A549 (cell line): ENCODE measurements at regions not wholly inside any gene's neighbourhood (a gene's known extent, or its start where the extent isn't known, plus 50 kb on each side); places are given as distances from the start of the nearest gene placed in this dataset.

Experiments used
- BCL3 ChIP-seq: fragments of >200 bp; sonication (Bioruptor Twin); formaldehyde crosslinking; IDR thresholded peaks from 3 replicates; pipeline ENCODE4 v1.6.1; 2016
- CHD4 ChIP-seq: fragments of 200-600 bp; sonication (generic); IDR thresholded peaks from 2 replicates; pipeline ENCODE4 v1.6.1; 2016; ENCODE audit warnings: antibody characterized with exemption, mild to moderate bottlenecking, borderline replicate concordance
- CTCF ChIP-seq: fragments of >200 bp; sonication (Bioruptor Twin); formaldehyde crosslinking; IDR thresholded peaks from 3 replicates; pipeline ENCODE4 v1.5.1; 2016
- E2F6 ChIP-seq: IDR thresholded peaks from 2 replicates; pipeline ENCODE4 v1.6.1; 2012; ENCODE audit warnings: low read depth, borderline replicate concordance
- HOXA7 ChIP-seq: fragments of 250-450 bp; sonication (Bioruptor Pico); IDR thresholded peaks from 2 replicates; pipeline ENCODE4 v1.5.0; 2020; ENCODE audit warnings: mild to moderate bottlenecking, moderate library complexity
- MAFK ChIP-seq: fragments of 450-650 bp; IDR thresholded peaks from 2 replicates; pipeline ENCODE4 v1.6.1; 2014; ENCODE audit not compliant: partially characterized antibody
- MAX ChIP-seq: IDR thresholded peaks from 2 replicates; pipeline ENCODE4 v1.6.1; 2012
- MAZ ChIP-seq: fragments of 150-350 bp; IDR thresholded peaks from 2 replicates; pipeline ENCODE4 v1.6.1; 2014; ENCODE audit warnings: antibody characterized with exemption, low read depth, low read length, borderline replicate concordance
- NR3C1 ChIP-seq: fragments of >200 bp; sonication (Bioruptor Twin); formaldehyde crosslinking; IDR thresholded peaks from 3 replicates; pipeline ENCODE4 v1.6.1; 2017
- POLR2A ChIP-seq: IDR thresholded peaks from 2 replicates; pipeline ENCODE4 v1.6.1; 2012; ENCODE audit warnings: mild to moderate bottlenecking, low read length
- RAD21 ChIP-seq, 2 experiments: fragments of >200 bp in 1 of 2; sonication (Bioruptor Twin) in 1 of 2; formaldehyde crosslinking in 1 of 2; IDR thresholded peaks in 1 of 2; conservative IDR thresholded peaks in 1 of 2; 2 replicates in 1 of 2; 3 replicates in 1 of 2; pipeline ENCODE4 v1.6.1; 2012 to 2018; ENCODE audit warnings: inconsistent platforms in 1 of 2
- RARB ChIP-seq: fragments of 250-450 bp; sonication (Bioruptor Pico); IDR thresholded peaks from 2 replicates; pipeline ENCODE4 v1.8.0; 2021; ENCODE audit warnings: mild to moderate bottlenecking, moderate library complexity
- SREBF2 ChIP-seq: fragments of 450-650 bp; IDR thresholded peaks from 2 replicates; pipeline ENCODE4 v1.6.1; 2014; ENCODE audit warnings: mild to moderate bottlenecking, moderate library complexity
- USF2 ChIP-seq: fragments of 450-650 bp; IDR thresholded peaks from 2 replicates; pipeline ENCODE4 v1.6.1; 2014; ENCODE audit warnings: antibody characterized with exemption

DNA sequence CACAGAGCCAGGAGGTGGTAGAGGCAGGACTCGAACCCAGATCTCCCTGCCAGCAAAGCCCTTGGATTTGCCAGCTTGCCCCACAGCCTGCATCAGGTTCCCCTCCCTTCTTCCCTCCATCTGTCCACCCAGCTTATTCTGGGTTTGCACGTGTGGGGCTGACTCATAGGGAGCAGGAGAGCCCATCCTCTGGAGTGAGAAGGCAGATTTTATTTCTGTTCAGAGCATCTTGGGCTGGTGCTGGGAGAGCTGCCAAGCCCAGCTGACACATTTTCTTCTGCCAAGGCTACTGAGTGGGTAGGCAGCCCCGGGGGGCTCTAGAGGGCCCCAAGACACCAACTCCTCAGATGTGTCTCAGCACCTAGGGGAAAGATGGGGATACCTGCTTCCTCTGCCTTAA, 106.3 kb upstream of the CRHR1 start:
- TF ChIP-seq RARB (CRISPR knock-in tag) = no peak
- TF ChIP-seq CTCF = no peak
- TF ChIP-seq MAFK = no peak
- no peak for TF ChIP-seq POLR2A
- TF ChIP-seq NR3C1 = no peak
- no peak for TF ChIP-seq MAX
- TF ChIP-seq RAD21 (conservative IDR thresholded peaks at IDR 0.05 in 1 of 2, IDR thresholded peaks at IDR 0.05 in 1 of 2) = no peak
- no peak for TF ChIP-seq MAZ
- TF ChIP-seq SREBF2 = no peak
- TF ChIP-seq CHD4 = no peak
- TF ChIP-seq HOXA7 (CRISPR knock-in tag) = no peak
- TF ChIP-seq USF2 = no peak
- no peak for TF ChIP-seq BCL3
- no peak for TF ChIP-seq E2F6
